ENCODE measurements at regions not wholly inside any gene's neighbourhood (a gene's known extent, or its start where the extent isn't known, plus 50 kb on each side); places are given as distances from the start of the nearest gene placed in this dataset.

- TF ChIP-seq, protein P1, sequence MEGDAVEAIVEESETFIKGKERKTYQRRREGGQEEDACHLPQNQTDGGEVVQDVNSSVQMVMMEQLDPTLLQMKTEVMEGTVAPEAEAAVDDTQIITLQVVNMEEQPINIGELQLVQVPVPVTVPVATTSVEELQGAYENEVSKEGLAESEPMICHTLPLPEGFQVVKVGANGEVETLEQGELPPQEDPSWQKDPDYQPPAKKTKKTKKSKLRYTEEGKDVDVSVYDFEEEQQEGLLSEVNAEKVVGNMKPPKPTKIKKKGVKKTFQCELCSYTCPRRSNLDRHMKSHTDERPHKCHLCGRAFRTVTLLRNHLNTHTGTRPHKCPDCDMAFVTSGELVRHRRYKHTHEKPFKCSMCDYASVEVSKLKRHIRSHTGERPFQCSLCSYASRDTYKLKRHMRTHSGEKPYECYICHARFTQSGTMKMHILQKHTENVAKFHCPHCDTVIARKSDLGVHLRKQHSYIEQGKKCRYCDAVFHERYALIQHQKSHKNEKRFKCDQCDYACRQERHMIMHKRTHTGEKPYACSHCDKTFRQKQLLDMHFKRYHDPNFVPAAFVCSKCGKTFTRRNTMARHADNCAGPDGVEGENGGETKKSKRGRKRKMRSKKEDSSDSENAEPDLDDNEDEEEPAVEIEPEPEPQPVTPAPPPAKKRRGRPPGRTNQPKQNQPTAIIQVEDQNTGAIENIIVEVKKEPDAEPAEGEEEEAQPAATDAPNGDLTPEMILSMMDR (IDR thresholded peaks at IDR 0.05) = no peak
- TF ChIP-seq EP300 (IDR thresholded peaks at IDR 0.05) = no peak
- TF ChIP-seq POLR2A (IDR thresholded peaks at IDR 0.05) = no peak
- no peak for TF ChIP-seq POLR2AphosphoS5 (IDR thresholded peaks at IDR 0.05)
Observed at GRCh38 chr3:181610083-181610972, 101.4 kb upstream of the SOX2 start.
